WTC11 (cell line): ENCODE measurements at regions not wholly inside any gene's neighbourhood (a gene's known extent, or its start where the extent isn't known, plus 50 kb on each side); places are given as distances from the start of the nearest gene placed in this dataset.

Experiments
- ATF3 ChIP-seq: sonication (generic); formaldehyde crosslinking; conservative IDR thresholded peaks from 2 replicates; pipeline ENCODE4 v1.8.1; 2022; ENCODE audit warnings: mild to moderate bottlenecking, missing genetic modification reagents
- CTCF ChIP-seq: fragments of 200-600 bp; IDR thresholded peaks from 2 replicates; pipeline ENCODE4 v1.8.0; 2022; ENCODE audit warnings: antibody characterized with exemption
- ELF4 ChIP-seq: sonication (generic); formaldehyde crosslinking; IDR thresholded peaks from 2 replicates; pipeline ENCODE4 v1.8.1; 2022; ENCODE audit warnings: low read depth, mild to moderate bottlenecking, moderate library complexity, missing genetic modification reagents

- TF ChIP-seq CTCF (no peak), ATF3 (CRISPR knock-in tag) (no peak), ELF4 (CRISPR knock-in tag) (no peak)
Measured at GRCh38 chr14:66152747-66153146, 333.4 kb upstream of the CCDC196 start.
